ENCODE measurements at regions not wholly inside any gene's neighbourhood (a gene's known extent, or its start where the extent isn't known, plus 50 kb on each side); places are given as distances from the start of the nearest gene placed in this dataset.
A peak's percentile ranks its signal among the peaks of the same experiment; 100 is the strongest.
"Not testable (repeated sequence)": the region's sequence is repeated elsewhere in the genome, so short reads cannot be mapped to it uniquely, and the experiment has no call there.

GRCh38 chr21:28877318-28877884 lies 115.3 kb downstream of the LTN1 start:
- no peak for DNase-seq (ENCODE audit: low read depth)

- no peak for DNase-seq (ENCODE audit: low read depth)
Observed at GRCh38 chr21:28875078-28875477, 117.6 kb downstream of the LTN1 start.

DNA sequence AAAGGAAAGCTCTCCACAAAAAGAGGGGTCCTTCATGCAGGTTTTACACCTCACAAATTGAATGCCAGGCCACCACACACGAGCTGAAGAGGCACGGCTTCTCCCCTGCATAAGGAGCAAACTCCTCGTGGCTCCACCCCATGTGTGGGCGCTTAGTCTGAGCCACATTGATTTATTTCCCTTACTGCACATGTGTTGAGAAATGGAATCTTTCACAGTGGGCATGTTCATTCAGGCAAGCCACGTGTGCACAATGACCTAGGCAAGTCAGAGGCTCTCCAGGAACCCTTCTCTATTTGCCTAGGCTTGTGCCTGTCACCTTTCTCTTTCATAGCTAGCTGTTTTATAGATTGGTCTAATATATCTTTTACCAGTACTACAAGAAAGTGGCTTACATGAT lies 120.5 kb downstream of the LTN1 start:
- no peak for DNase-seq (ENCODE audit: low read depth)

GRCh38 chr21:28871388-28872010 lies 121.2 kb downstream of the LTN1 start:
- DNase-seq (ENCODE audit: low read depth), result no peak

GRCh38 chr21:28867401-28867800 lies 125.3 kb downstream of the LTN1 start:
- DNase-seq (ENCODE audit: low read depth), result no peak

DNA sequence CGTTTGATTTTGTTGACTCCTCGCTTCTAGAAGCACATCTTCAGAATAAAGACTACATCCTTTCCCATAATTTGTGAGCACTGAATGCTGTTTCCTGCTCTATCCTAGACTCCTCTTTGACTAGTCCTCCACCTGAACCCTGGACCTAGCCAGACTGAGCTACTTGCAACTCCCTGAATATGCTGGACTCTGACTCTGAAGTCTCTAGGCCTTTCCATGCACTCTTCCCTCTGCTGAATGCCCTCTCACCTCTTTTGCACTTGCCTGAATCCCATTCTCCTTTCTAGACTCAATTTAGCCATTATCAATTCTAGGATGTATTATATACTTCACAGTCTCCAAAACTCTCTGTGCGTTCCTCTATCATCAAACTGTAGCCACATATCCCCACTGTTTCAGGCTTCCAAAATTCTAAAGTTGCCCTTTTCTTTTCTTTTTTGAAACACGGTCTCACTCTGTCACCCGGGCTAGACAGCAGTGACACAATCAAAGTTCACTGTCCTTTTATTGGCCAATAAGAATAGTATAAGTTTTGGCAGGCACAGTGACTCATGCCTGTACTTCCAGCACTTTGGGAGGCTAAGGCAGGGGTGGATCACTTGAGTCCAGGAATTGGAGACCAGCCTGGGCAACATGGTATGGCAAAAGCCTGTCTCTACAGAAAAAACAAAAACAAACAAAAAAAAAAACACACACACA lies 127.0 kb downstream of the LTN1 start:
- no peak for DNase-seq (ENCODE audit: low read depth)

DNA sequence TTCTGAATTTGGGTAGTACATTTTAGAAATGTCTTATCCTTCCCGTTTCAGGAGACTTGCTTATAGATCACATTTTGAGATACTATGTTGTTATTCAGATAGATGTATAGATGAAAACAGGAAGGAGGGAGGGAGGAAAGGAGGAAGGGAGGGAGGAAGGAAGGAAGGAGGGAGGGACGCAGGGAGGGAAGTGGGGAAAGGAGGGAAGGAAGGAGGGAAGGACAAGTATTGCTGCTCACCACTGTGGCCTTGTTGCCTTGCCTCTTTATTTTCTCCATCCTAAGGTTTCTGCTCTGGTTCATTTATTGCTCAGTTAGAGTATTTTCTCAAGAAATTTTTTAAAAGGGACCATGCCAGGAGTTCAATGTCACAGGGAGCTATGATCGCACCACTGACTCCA lies 134.3 kb downstream of the LTN1 start:
- DNase-seq (ENCODE audit: low read depth), result no peak

DNA sequence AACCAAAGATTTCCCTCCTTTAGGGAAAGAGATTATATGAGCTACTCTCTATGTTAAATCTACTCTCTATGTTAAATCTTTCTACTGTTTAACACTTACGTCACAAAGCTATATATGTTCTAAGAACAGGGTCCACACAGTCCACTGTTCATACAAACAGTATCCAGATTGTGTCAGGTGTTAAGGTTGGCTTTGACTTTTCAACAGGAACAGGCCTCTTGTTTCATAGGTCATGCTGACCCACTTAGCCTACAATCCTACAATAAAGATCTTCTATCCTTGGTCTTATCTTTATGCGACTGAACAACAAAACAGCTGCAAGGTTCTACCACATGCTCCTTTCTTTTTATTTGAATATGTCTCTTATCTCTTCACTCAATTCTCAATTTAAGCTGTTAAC lies 134.9 kb downstream of the LTN1 start:
- DNase-seq (ENCODE audit: low read depth), result no peak

GRCh38 chr21:28856588-28857250 lies 136.0 kb downstream of the LTN1 start:
- no peak for DNase-seq (ENCODE audit: low read depth)

DNA sequence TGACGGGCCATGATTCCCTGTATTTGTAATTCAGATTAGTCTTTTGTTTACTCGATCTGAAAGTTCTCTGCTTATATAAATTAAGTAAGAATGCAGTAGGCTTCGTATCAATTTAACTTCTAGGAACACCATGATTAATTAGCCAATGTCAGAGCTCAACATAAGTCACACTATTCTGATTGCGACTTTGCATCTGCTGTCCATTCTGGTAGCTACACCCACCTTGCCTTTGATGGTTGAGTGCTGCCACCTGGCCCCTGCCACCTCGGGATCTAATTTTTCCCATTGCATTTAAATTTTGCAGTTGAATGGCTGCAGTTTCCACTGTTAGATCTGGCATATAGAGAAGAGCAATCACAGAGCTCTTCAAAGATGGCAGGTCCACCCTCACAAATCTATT lies 140.0 kb downstream of the LTN1 start:
- DNase-seq (ENCODE audit: low read depth), result no peak

DNA sequence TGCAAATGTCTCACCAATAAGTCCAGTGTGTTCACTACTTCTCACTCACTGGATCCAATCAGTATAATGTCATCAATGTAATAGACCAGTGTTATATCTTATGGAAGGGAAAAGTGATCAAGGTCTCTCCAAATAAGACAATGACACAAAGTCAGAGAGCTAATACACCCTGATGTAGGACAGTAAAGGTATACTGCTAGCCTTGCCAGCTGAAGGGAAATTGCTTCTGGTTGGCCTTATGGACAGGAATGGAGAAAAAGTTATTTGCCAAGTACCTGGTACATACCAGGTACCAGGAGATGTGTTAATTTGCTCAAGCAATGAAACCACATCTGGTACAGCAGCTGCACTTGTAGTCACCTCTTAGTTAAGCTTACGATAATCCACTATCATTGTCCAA lies 141.0 kb downstream of the LTN1 start:
- no peak for DNase-seq (ENCODE audit: low read depth)

- not testable (repeated sequence) for DNase-seq (ENCODE audit: low read depth)
Observed at GRCh38 chr21:28839237-28839636, 153.4 kb downstream of the LTN1 start.

- not testable (repeated sequence) for DNase-seq (ENCODE audit: low read depth)
Observed at GRCh38 chr21:28837426-28837825, 155.3 kb downstream of the LTN1 start.

- DNase-seq (ENCODE audit: low read depth), result not testable (repeated sequence)
Observed at GRCh38 chr21:28836588-28836987, 156.1 kb downstream of the LTN1 start.

DNA sequence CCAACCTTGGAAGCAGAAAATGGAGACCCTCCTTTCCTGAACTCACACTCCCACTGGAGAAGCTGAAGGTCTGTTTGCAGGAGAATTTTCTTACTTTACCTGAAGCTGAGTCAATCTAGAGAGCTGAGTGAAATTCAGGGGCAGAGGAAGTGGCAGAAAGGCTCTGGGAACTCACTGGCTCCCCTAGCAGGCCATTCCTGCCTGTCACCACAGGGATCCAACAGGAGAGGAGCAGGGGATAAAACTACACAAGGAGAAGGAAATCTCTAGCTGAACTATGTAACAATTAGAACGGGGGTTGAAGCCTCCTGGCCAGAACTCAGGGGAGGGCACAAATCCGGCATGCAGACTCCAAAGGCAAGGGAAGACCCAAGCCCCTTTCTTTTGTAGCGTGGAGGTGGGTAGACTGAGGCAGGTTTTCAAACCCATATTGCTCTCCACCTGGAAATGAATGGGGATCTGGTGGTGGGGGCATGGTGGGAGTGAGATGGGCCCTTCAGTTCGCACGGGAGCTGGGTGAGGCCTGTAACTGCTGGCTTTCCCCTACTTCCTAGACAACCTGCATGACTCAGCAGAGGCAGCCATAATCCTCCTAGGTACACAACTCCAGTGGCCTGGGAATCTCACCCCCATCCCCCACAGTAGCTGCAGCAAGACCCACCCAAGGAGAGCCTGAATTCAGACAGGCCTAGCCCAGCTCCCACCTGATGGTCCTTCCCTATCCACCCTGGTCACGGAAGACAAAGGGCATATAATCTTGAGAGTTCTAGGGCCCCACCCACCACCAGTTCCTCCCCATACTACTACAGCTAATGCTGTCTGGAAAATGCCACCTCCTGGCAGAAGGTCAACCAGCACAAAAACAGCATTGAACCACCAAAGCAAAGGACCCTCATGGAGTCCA lies 158.1 kb downstream of the LTN1 start:
- DNase-seq (ENCODE audit: low read depth), result no peak

GRCh38 chr21:28833609-28834008 lies 159.1 kb downstream of the LTN1 start:
- no peak for DNase-seq (ENCODE audit: low read depth)

GRCh38 chr21:28833182-28833581 lies 159.5 kb downstream of the LTN1 start:
- no peak for DNase-seq (ENCODE audit: low read depth)

- no peak for DNase-seq (ENCODE audit: low read depth)
Observed at GRCh38 chr21:28832715-28833061, 160.0 kb downstream of the LTN1 start.

GRCh38 chr21:28832013-28832714 lies 160.5 kb downstream of the LTN1 start:
- peak; percentile 13 for DNase-seq (ENCODE audit: low read depth)

GRCh38 chr21:28828981-28829380 lies 163.7 kb downstream of the LTN1 start:
- DNase-seq (ENCODE audit: low read depth), result no peak

GRCh38 chr21:28828021-28828420 lies 164.7 kb downstream of the LTN1 start:
- no peak for DNase-seq (ENCODE audit: low read depth)

GRCh38 chr21:28827422-28827821 lies 165.3 kb downstream of the LTN1 start:
- no peak for DNase-seq (ENCODE audit: low read depth)
